ENCODE measurements at regions not wholly inside any gene's neighbourhood (a gene's known extent, or its start where the extent isn't known, plus 50 kb on each side); places are given as distances from the start of the nearest gene placed in this dataset.
A peak's percentile ranks its signal among the peaks of the same experiment; 100 is the strongest.

DNA sequence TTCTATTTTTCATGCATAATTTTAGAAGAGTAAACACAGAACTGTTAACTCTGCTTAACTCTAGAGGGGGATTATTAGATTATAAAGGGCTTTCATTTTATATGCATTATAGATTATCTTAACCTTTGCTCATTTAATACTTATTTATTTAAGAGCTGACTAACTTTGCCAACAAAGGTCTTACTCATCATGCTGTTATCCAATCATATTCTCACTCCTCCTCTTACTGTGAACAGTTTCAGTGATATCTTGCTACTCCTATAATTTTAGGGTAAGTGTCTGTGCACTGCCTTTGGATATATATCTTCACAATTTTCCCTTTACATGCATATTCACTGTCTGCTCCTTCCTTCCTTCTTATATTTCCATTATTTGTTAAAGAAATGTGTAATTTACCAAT lies 1814.9 kb downstream of the STIM2 start:
- no peak for DNase-seq (ENCODE audit: low spot score)

DNA sequence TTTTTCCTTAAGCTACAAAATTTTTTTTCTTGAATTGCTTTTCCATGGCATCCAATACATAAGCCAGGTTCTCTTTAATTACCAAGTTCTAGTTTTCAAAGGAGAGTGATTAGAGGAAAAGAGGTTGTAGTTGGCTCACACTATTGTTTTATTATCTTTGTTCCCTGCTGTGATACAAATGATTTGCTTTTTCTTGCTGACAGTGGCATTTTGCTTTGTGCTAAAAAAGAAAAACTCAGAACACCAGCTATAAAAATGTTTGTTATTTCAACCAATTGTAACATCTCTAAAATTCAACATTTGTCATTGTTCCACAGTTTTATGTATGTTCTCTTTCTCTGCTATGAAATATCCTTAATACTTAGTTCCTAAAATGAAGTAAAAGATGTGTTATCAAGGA lies 1817.2 kb downstream of the STIM2 start:
- DNase-seq (ENCODE audit: low spot score): no peak

DNA sequence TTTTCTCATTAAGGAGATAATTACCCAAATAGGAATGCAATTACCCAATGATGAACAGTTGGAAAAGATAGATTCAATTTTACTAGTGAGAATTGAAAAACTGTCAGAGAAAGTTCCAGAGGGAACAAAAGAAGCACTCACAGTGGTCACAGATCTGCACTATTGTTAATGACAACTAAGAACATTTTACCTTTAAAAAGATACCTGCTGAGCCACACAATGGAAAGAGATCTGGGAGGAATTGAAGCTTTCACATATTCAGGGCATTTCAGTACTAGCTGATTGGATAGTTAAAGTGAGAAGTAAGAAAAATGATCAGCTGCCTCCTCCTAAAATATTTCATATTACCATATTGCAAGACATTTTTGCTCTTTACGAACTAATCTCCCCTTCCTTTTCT lies 1822.2 kb downstream of the STIM2 start:
- no peak for DNase-seq (ENCODE audit: low spot score)

DNA sequence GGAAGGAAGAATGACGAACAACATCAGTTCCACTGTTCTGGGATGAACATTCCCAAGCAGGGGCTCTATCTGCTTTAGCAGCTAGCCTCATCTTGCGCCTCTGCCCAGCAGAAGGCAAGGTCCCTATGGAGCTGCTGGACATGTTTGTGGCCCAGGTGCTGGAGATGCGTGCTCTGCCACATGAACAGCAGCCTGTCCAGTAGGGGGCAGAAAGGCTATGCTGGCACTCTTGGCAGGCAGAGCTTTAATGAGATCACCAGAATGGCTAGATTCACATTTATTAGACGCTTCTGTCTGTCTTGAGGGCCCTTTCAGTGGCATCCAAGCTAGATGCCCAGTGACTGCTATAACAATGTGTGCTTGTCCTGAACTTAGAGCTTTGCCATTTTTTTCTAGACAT lies 1826.0 kb downstream of the STIM2 start:
- DNase-seq (ENCODE audit: low spot score): peak; percentile 18

DNA sequence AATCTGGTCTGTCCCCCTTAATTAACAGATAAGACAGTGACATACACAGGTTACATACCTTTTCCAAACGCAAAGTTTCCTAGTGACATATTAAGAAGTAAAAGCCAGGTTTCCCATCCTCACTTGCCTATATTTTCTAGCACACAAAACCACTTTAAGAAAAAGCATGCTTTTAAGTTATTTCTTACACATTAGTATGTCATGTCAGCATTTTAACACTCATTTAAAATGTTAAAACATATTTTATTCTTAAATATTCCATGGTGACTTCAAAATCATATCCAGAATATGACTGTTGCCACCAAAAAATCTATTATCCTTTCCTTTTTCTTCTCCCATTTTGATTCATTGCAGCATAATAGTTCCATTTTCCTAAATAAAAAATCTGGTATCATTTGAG lies 1830.2 kb downstream of the STIM2 start:
- DNase-seq (ENCODE audit: low spot score): no peak

DNA sequence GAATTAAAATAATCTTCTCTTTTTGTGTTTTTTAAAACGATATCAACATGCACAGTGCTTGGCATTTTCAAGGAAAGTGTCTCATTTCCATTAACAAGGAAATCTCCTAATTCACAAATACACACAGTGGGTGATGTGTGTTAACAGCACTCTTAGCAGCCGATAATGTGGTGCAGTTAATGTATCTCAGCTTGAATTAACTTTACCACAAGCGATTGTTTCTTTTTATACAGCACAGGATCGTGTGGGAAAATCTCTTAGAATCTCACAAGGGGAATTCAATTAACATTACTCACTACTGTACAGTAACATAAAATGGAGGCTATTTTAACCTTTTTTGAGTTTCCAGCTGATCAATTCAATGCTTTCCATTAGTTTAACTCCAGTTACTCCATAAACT lies 1841.9 kb downstream of the STIM2 start:
- no peak for DNase-seq (ENCODE audit: low spot score)

DNA sequence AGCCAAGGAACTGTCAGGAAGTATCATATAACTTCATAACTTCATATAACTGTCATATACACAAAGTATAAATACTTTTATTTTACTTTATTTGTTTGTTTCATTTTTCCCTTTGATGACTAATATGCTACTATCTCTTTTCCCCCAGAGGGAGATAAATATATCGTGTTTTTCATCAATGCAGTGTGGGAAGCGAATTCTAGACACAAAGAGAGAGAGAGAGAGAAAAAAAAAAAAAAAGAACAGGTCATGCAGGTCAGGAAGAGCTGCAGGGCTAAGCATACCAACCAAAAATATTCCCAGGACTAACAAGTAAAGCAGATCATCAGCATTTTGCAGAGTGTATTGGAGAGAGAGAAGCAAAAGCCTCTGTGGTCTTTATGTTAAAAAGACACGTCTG lies 1849.2 kb downstream of the STIM2 start:
- no peak for DNase-seq (ENCODE audit: low spot score)

DNA sequence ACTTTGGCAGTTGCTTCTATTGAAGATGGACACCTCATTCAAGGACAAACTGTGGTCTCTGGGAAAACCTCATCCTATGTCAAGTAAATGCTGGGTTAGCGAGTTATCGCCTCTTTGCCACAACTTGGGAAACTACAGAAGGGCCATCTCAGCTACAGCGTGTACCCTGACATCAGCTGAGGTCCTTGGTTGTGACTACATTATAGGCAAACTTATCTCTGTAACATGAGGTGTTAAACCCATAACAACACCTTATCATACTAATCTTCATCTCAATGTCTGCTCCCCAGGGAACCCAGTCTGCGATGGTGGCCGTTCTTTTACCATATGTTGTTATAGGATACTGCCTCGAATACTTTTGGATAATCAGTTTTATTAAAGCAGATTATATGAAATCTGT lies 1862.7 kb downstream of the STIM2 start:
- DNase-seq (ENCODE audit: low spot score): no peak

DNA sequence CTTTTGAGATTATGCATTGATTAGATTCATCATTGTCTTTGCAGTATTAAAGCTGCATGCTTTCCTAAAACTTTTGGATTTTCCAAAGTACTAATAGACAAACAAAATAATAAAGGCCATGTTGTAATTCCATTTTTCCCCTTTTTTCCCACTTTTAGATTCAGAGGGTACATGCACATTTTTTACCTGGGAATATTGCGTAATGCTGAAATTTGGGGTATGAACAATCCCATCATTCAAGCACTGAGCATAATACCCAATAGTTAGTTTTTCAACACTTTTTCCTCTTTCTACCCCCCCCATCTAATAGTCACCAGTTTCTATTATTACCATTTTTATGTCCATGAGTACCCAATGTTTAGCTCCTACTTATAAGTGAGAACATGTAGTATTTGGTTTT lies 1863.6 kb downstream of the STIM2 start:
- DNase-seq (ENCODE audit: low spot score): no peak

DNA sequence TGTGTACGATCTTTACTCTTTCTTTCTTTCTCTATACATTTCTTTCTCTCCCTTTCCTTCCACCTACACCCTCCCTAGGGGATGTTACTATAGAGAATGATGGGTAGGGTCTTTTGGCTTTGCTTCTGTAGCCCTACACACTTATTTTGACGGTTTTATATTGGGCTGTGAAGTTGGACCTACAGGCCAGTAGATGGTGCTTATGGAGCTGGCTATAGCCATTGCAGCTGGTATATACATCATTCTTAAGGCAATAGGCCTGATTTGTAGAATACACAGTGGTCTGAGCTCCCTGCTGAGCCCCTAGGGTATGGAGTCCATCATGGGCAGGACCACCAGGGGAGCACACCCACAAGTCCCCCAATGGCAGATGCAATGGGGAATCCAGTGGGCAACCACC lies 1869.7 kb downstream of the STIM2 start:
- DNase-seq (ENCODE audit: low spot score): no peak

DNA sequence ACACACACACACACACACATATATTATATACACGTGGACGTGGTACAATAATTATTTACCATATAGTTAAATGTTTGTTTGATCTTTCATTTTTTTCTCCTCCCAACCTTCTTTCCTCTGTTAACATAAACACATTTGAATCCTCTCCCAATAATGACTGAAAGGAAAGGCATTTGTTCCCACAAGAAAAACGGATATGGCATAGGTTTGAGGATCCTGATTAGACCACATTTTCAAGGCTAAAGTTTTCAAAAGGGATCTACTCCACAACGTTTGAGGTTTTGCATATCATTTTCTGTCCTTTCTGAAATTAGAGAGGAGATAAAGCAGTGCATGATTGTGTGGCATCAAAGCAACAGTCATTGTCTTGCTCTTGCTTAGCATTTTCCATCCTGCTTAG lies 1883.4 kb downstream of the STIM2 start:
- DNase-seq (ENCODE audit: low spot score): no peak

DNA sequence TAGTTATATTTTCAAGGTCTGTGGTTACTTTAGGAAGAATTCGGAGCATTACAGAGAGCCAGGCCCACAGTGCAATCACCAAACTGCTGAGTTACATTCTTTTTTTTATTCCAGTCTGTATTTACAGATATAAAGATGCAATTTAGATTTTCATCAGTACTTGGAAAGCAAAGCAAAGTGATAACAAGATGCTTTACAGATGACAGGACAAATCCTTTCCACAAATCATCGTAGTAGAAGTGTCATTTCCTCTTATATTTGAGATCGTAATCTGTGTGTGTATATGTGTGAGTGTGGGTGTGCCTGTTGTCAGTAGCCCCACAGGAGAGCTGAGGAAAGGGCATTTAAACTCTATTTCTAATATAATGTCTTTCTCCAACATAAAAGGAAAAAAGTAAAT lies 1893.7 kb downstream of the STIM2 start:
- DNase-seq (ENCODE audit: low spot score): no peak

DNA sequence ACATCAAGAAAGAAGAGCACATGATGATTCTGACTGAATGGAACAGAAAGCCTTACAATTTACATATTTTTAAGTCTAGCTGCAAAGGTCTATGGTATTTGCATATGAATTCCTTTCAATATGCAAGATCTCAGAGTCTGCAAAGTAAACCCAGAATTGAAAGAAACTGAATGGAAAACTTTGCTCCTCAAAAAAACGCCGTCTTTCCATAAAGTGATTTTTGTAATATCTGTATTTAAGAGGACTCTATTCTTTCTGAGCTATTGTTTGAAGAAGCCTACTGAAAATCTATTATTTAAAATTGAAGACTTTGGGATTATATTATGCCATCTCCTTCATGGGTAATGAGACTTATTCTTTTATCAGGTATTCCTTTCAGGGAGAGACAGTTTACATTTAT lies 1894.4 kb downstream of the STIM2 start:
- DNase-seq (ENCODE audit: low spot score): no peak

DNA sequence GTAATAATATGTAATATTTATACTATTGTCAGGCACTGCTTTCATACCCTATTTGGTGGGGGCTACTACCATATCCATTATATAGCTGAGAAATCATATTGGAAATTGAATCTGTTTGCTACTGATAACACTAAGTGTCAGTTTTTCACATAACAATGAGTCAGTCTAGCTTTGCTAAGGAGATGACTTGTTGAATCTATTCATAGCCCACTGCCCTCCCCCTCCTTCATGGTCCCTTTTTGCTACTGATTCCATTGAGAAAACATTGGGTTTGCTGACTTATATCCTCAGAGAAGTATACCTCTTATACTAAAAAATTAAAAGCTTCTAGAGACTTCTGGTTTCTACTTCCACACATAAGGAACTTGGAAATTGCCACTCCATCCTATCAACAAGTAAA lies 1898.4 kb downstream of the STIM2 start:
- DNase-seq (ENCODE audit: low spot score): no peak

DNA sequence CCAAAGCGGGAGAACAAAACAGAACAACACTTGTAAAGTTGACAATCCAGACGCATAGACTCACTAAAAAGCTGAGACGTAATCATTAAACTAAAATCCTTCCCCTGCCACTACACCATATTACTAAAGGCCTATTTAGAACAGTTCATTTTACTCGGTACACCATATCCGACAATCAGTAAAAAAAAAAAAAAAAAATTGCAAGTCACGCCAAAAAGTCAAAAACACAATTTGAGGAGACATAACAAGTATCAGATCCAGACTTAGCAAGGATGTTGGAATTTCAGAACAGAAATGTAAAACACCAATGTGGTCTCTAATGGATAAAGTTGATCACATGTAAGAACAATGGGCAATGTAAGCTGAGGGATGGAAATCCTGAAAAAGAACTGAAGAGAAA lies 1899.4 kb downstream of the STIM2 start:
- no peak for DNase-seq (ENCODE audit: low spot score)

DNA sequence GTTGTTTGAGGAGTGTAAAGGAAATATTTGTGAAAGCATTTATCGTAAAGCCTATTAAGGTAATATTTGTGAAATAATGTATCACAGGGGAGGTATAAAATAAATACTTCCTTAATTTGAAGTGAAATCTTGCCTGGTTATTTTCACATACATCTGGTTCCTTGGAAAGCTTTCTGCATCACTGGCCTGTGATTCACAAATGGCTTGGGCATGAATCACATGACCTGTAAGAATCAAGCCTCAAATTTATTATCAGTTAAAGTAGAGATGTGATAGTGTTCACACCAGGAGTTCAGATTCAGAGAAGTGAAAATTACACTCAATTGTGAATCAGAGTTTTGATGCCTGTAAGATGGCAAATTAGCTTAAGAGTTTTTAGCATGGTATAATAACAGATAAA lies 1911.4 kb downstream of the STIM2 start:
- DNase-seq (ENCODE audit: low spot score): no peak

DNA sequence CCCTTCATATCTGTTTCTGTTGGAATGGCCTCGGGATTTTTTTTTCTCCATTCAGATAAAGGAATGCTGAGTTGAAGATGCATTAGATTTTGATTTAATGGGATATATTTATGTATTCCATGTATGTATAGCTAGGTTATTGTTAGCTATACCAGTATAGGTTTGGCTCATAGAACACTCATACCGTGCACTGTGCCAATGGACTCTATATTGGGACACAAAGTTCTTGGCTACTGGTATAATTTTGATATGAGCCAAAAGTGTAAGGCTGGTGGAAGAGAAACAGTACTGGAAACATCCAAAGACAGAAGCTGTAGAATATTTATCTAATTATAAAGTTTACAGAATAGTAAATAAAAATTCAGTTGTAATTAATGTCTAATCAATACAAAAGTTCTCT lies 1912.1 kb downstream of the STIM2 start:
- no peak for DNase-seq (ENCODE audit: low spot score)

DNA sequence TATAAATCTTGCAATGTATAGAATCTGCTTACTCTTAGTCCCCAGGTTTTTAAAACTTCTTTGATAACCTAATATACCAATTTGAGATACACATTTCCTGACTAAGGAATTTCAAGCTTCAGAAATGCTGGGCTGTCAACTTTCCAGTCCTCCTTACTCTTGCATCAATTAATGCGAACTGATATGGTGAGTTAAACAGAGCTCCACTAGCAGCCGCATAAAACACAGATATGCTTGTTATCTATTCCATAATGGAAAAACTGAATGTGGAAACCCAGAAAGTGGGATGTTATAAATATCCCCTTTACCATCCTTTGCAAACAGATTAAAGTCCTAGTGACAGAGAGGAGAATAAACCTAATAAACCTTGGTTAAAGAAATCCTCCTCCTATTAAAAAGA lies 1913.7 kb downstream of the STIM2 start:
- no peak for DNase-seq (ENCODE audit: low spot score)

DNA sequence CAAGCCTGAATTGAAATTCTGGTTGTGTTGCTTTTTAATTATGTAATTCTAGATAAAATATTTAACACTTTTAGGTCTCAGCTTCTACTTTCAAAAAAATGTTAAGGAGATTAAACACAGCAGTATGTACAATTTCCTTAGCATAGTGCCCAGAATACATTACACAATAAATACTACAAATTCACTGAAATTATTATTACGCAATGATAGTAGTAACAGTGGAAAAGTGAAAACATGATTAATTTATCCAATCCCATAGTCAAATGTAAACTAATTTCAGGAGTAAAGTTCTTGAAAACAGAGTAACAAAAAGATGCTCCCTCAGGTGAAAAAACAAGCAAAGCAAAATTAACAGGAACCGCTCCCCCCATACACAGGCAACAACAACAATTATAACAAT lies 1915.4 kb downstream of the STIM2 start:
- DNase-seq (ENCODE audit: low spot score): no peak

DNA sequence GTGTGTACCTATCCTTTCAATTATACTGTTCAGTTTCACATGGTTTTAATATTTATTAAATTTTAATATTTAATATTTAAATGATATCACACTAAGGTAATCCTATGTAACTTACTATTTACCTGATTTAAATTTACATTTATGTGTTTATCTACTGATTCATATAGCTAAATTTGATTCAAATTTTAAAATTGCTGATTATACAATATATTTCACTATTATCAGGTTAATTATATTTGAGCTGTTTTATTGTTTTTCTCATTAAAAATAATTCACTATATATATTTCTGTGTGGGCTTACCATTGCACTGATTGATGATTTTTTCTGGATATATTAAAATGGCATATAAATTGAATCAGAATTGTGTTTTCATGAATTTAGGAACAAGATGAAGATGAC lies 1923.5 kb downstream of the STIM2 start:
- DNase-seq (ENCODE audit: low spot score): no peak

DNA sequence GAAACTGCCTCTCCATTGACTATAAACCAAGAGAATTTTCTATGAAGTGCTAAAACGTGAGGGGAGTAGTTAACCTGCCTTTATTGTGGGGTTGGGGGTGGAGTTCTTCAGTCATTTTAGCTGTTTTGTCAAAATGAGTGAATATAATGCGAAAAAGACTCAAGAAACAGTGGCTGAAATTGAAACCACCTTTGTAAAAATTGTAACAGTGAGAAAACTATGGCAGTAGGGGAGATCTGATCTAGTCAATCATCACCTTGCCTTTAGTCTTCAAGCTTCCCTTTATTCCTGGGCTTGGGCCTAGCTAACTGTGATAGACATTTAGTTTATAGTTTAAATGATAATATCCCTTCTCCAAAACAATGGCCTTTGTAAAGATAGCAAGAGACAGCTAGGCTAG lies 1927.3 kb downstream of the STIM2 start:
- no peak for DNase-seq (ENCODE audit: low spot score)

DNA sequence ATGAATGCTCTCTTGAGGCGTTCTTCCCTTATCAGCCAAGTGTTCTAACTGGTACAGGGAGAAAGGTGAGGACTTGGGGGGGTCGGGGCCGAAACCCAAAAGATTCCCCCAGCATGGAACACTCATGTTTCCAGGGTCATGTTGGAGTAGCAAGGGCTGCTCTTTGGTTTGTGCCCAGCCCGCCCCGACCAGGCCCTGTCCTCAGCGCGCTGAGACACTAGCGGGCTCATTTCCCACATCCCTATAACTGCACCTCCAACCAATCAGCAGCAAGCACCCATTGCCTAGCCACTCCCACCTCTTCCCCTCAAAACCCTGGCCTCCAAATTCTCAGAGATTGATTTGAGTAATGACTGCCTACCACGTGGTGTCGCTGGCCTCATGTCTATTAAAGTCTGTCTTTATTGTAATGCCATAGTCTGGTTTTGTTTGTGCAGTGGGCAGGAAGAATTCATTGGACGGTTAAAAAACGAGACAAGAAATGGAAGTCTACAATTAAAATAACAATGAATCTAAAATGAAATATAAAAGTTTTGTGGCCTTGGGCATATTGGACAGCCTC lies 1928.4 kb downstream of the STIM2 start:
- DNase-seq (ENCODE audit: low spot score): no peak

DNA sequence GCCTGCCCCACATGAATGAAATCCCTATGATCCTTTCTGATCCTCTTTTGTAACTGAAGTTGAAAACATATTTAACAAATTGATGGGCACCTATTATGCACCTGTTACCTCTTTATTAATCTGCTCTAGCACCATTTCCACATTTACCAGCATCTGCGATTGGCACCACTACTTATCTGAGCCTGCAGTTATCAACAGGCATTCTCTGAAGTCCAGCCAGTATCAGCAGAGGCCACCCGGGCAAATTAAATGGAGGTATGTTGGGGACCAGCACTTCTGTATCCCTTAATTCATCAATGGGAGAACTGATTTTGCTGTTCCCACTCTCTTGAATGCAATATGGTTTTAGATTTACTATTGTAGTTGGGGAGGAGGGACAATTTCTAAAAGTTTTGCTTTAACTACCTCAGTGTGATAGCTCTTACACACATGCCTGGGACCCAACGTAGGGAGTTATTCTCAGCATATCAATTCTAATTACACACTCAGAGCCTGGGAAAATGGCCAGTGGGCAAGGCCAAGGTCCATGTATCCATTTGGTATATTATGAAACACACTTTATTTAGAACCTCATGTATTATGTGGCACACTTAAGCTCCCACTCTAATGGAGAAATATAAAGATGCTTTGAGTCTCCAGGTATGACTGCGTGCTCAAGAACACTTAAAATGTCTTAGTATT lies 1927.1 kb upstream of the PCDH7 start:
- DNase-seq (ENCODE audit: low spot score): no peak

DNA sequence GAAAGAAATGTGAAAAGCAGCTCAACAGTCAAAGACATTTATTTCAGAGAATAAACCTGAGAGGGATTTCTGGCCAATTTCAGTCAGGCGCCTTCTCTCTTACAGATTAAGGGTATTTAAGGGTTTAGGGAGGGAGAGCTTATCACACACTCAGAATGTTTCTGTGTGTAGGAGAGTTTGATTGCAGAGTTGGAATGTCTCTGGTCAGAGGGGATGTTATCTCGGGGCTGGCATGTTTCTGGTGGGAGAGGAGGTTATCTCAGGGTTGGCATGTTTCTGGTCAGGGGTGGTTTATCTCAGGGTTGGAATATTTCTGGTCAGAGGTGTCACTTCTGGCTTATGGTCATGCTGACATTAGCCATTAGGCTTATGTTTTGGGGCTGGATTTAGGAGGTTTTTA lies 1920.5 kb upstream of the PCDH7 start:
- no peak for DNase-seq (ENCODE audit: low spot score)

DNA sequence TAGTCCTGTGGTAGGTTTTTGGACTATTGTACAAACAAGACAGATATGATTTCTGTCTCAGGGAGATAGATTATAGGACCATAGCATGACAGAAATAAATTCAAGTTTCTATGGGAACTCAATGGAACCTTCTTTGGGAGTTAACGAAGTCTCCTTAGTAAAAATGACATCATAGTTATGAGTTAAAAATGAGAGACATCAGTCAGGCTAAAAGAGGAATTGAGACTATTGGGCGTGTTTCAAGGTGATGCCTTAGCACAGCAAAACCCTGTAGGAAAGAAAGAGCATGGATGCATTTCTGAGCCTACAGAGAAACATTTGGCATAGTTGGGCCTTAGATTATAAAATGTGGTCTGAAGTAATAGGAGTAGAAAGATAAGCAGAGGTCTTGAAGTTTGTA lies 1909.1 kb upstream of the PCDH7 start:
- no peak for DNase-seq (ENCODE audit: low spot score)
